GM06990 (cell line): ENCODE measurements at regions not wholly inside any gene's neighbourhood (a gene's known extent, or its start where the extent isn't known, plus 50 kb on each side); places are given as distances from the start of the nearest gene placed in this dataset.

Experiments used
- DNase-seq: peaks from one replicate; pipeline ENCODE4 v3.0.0-alpha.2; 2011; ENCODE audit not compliant: insufficient read length; ENCODE audit errors: extremely low read depth
- H3K27me3 ChIP-seq: replicated peaks from 2 replicates; pipeline ENCODE4 v1.6.0; 2011; ENCODE audit warnings: low read length; ENCODE audit not compliant: control insufficient read depth, insufficient read depth
- H3K36me3 ChIP-seq: 2 replicates; pipeline ENCODE4 v1.5.1; 2011; ENCODE audit warnings: low read length; ENCODE audit not compliant: control insufficient read depth, insufficient read depth
- H3K4me3 ChIP-seq: replicated peaks from 2 replicates; pipeline ENCODE4 v1.5.1; 2011; ENCODE audit warnings: low read depth, mild to moderate bottlenecking, control low read depth, low read length
- CTCF ChIP-seq: IDR thresholded peaks from 2 replicates; pipeline ENCODE4 v1.5.1; 2011; ENCODE audit warnings: low read length, control low read depth, mild to moderate bottlenecking, inconsistent platforms; ENCODE audit not compliant: insufficient read depth, poor library complexity, severe bottlenecking

GRCh38 chr1:29854700-29855276, 618.5 kb downstream of the PTPRU start:
- no peak for TF ChIP-seq CTCF
- H3K4me3 ChIP-seq: no peak overlapping the region
- DNase-seq: no peak
- H3K27me3 ChIP-seq: no peaks in the 10 kb centered on the region; the same call in 1 of the 2 replicates
- no peaks in the 10 kb centered on the region for H3K36me3 ChIP-seq

DNA sequence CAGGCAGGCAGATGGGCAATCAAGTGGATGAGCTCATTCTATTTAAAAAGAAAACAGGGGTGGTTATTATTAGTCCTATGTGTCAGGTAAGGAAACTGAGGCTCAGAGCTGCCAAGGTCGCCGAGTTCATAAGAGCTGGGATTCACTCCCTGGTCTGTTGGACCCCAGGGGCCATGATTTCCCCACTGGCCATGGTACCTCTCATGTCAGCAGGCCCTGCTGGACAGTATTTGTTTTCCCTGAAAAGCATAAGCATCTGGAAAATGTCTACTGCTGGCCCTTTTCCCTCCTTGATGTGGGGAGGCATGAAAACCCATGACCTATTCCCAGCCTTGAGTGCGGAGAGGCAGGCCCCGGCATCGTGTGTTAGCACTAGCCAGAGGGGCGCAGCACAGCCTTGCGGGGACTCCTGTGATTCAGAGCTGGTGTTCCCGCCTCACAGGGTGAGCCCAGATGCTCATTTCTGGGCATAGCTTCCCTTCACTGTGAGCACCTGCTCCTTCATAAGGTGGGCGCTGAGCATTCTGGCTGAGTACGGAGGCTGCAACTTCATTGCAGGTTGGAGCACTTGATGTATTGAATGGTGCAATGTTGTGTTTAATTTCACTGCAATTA, 617.5 kb downstream of the PTPRU start:
- H3K27me3 ChIP-seq: no peaks in the 10 kb centered on the region; the same call in 1 of the 2 replicates
- DNase-seq: no peak
- H3K4me3 ChIP-seq: no peak overlapping the region
- H3K36me3 ChIP-seq: no peaks in the 10 kb centered on the region
- TF ChIP-seq CTCF: no peak

GRCh38 chr1:29852248-29852647, 615.9 kb downstream of the PTPRU start:
- no peak for TF ChIP-seq CTCF
- no peak overlapping the region for H3K4me3 ChIP-seq
- no peaks in the 10 kb centered on the region for H3K36me3 ChIP-seq
- DNase-seq: no peak
- no peaks in the 10 kb centered on the region; the same call in 1 of the 2 replicates for H3K27me3 ChIP-seq

- Histone ChIP-seq H3K27me3 (no peaks in the 10 kb centered on the region; the same call in 1 of the 2 replicates), H3K4me3 (no peak overlapping the region), H3K36me3 (no peaks in the 10 kb centered on the region)
- no peak for DNase-seq
- TF ChIP-seq CTCF: no peak
Observed at GRCh38 chr1:29851691-29852090, 615.4 kb downstream of the PTPRU start.

DNA sequence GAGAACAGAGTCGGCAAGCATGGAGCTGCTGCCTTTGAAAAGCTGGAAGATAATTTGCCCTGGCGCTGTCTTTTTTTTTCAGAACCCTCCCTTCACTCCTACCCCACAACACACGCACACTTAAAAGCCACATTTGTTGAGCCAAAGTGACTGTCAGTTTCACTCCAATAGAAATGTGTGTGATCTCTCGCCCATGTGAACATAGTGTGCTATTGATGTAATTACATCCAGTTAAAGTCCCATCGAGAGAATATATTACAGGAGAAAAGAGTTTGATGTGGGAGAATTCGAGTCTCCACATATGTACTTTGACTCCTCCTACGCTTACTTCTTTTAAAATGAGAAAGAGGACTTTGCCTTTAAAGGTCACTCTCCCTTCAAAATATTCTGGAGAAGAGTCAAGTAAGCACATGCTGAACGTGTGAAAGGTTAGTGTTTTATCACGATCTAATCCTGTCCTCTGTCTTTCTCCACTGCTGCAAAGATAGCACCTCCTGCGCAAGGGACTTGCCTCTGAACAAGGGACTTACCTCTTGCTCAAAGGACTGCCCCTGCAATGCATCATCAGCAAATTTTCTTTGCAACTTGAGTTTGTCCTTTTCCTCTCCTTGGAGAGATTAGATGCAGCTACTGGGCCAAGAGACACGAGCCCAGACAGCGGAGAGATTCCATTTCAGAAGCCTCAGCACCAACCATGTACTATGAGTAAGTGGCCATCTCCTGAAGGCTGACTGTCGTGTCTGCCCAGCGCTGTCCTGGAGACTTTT, 613.9 kb downstream of the PTPRU start:
- DNase-seq: no peak
- Histone ChIP-seq H3K27me3 (no peaks in the 10 kb centered on the region; the same call in 1 of the 2 replicates), H3K36me3 (no peaks in the 10 kb centered on the region), H3K4me3 (no peak overlapping the region)
- TF ChIP-seq CTCF: no peak
